Smooth muscle cell (in vitro differentiated cells): ENCODE measurements at regions not wholly inside any gene's neighbourhood (a gene's known extent, or its start where the extent isn't known, plus 50 kb on each side); places are given as distances from the start of the nearest gene placed in this dataset.
"Not testable (repeated sequence)": the region's sequence is repeated elsewhere in the genome, so short reads cannot be mapped to it uniquely, and the experiment has no call there.

Source experiments
- DNase-seq: peaks from one replicate; lab custom pipeline; 2025; ENCODE audit not compliant: unreplicated experiment; lab: John Stamatoyannopoulos, UW
- H2AFZ ChIP-seq: fragments of 200-600 bp; sonication (generic); 2 replicates; pipeline ENCODE4 v1.6.0; 2016; ENCODE audit warnings: antibody characterized with exemption, low read depth, mild to moderate bottlenecking
- H3F3A ChIP-seq: fragments of 200-600 bp; sonication (generic); 2 replicates; pipeline ENCODE4 v1.6.0; 2017; ENCODE audit warnings: antibody characterized with exemption, low read depth
- H3K27ac ChIP-seq: fragments of 200-600 bp; sonication (generic); 2 replicates; pipeline ENCODE4 v1.5.1; 2016; ENCODE audit warnings: low read depth, mild to moderate bottlenecking
- H3K27me3 ChIP-seq: fragments of 200-600 bp; sonication (generic); 2 replicates; pipeline ENCODE4 v1.6.1; 2016; ENCODE audit warnings: low read depth, mild to moderate bottlenecking
- H3K36me3 ChIP-seq: fragments of 200-600 bp; sonication (generic); 2 replicates; pipeline ENCODE4 v1.5.1; 2016; ENCODE audit warnings: low read depth
- H3K4me1 ChIP-seq: fragments of 200-600 bp; sonication (generic); 2 replicates; pipeline ENCODE4 v1.5.1; 2016; ENCODE audit warnings: low read depth
- H3K4me2 ChIP-seq: fragments of 200-600 bp; sonication (generic); 2 replicates; pipeline ENCODE4 v1.6.0; 2016; ENCODE audit warnings: mild to moderate bottlenecking
- H3K4me3 ChIP-seq: fragments of 200-600 bp; sonication (generic); 2 replicates; pipeline ENCODE4 v1.5.1; 2016; ENCODE audit warnings: mild to moderate bottlenecking
- H3K79me2 ChIP-seq: fragments of 200-600 bp; sonication (generic); 2 replicates; pipeline ENCODE4 v1.6.0; 2016; ENCODE audit warnings: low read depth, mild to moderate bottlenecking
- H3K9ac ChIP-seq: fragments of 200-600 bp; sonication (generic); 2 replicates; pipeline ENCODE4 v1.6.0; 2016; ENCODE audit warnings: low read depth
- H3K9me3 ChIP-seq: fragments of 200-600 bp; sonication (generic); replicated peaks from 2 replicates; pipeline ENCODE4 v1.5.1; 2016; ENCODE audit warnings: low read depth
- H4K20me1 ChIP-seq: fragments of 200-600 bp; sonication (generic); 2 replicates; pipeline ENCODE4 v1.6.0; 2016; ENCODE audit warnings: low read depth
- CTCF ChIP-seq: fragments of 200-600 bp; sonication (generic); IDR thresholded peaks from 2 replicates; pipeline ENCODE4 v1.5.1; 2017; ENCODE audit warnings: borderline replicate concordance, mild to moderate bottlenecking, antibody characterized with exemption; ENCODE audit not compliant: insufficient read depth, poor library complexity, severe bottlenecking
- WGBS: methylation state at CpG from one replicate; pipeline ENCODE4 v1.1.7; 2016; ENCODE audit warnings: low lambda C conversion rate; 5-methylcytosine and 5-hydroxymethylcytosine counted together

- Histone ChIP-seq H4K20me1 (no peaks in the 10 kb centered on the region), H3K27ac (peak overlapping the region; percentile 91), H3F3A (peaks cover 12% of the 10 kb centered on the region), H3K27me3 (no peaks in the 10 kb centered on the region), H3K36me3 (no peaks in the 10 kb centered on the region), H3K79me2 (no peaks in the 10 kb centered on the region), H3K4me3 (no peak overlapping the region), H3K9me3 (no peaks in the 10 kb centered on the region), H3K4me1 (peaks cover 10% of the 10 kb centered on the region), H3K4me2 (peak overlapping the region; percentile 72), H2AFZ (peak overlapping the region; percentile 25), H3K9ac (peak overlapping the region; percentile 53)
- DNase-seq: peak; percentile 16
- WGBS: 38% methylated on average over 10 of the region's 10 CpGs
- no peak for TF ChIP-seq CTCF
These were observed 54.5 kb upstream of the GATA2 start for GRCh38 chr3:128547368-128547987.

DNA sequence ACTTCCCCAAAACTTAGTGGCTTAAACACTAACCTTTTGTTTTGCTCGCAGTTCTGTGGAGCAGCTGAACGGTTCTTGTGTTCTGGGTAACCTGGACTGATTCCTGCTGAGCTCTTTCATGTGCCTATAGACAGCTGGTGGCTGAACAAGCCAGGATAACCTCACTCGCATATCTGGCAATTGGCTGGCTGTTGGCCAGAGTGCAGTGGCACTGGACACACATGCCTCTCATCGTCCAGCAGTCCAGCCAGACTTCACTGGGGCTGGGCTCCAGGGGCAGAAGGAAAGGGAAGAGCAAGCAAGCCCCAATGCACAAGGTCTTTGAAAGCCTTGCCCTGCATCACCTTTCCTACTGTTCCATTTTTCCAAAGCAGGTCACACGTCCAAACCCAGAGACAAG lies 53.6 kb upstream of the GATA2 start:
- no peaks in the 10 kb centered on the region for H3K79me2 ChIP-seq
- H3F3A ChIP-seq: peaks cover 12% of the 10 kb centered on the region
- H4K20me1 ChIP-seq: no peaks in the 10 kb centered on the region
- H3K27me3 ChIP-seq: no peaks in the 10 kb centered on the region
- peak overlapping the region; percentile 42 for H2AFZ ChIP-seq
- no peak for DNase-seq
- no peak for TF ChIP-seq CTCF
- no peak overlapping the region for H3K9ac ChIP-seq
- 85% methylated on average over 5 of the region's 5 CpGs for WGBS
- H3K27ac ChIP-seq: peak overlapping the region; percentile 91
- H3K4me1 ChIP-seq: peaks cover 10% of the 10 kb centered on the region
- H3K4me2 ChIP-seq: no peak overlapping the region
- H3K36me3 ChIP-seq: no peaks in the 10 kb centered on the region
- H3K9me3 ChIP-seq: no peaks in the 10 kb centered on the region
- no peak overlapping the region for H3K4me3 ChIP-seq

- Histone ChIP-seq H3K27me3 (no peaks in the 10 kb centered on the region), H3K4me1 (peaks cover 10% of the 10 kb centered on the region), H2AFZ (no peak overlapping the region), H3F3A (peaks cover 12% of the 10 kb centered on the region), H3K4me2 (no peak overlapping the region), H3K4me3 (no peak overlapping the region), H3K27ac (no peak overlapping the region), H3K36me3 (no peaks in the 10 kb centered on the region), H3K79me2 (no peaks in the 10 kb centered on the region), H4K20me1 (no peaks in the 10 kb centered on the region), H3K9me3 (no peaks in the 10 kb centered on the region), H3K9ac (no peak overlapping the region)
- WGBS: 93% methylated on average over 8 of the region's 8 CpGs
- no peak for DNase-seq
- no peak for TF ChIP-seq CTCF
These were observed 52.2 kb upstream of the GATA2 start for GRCh38 chr3:128545120-128545752.

- Histone ChIP-seq H3K9ac (no peak overlapping the region), H3K4me2 (no peak overlapping the region), H3K9me3 (no peaks in the 10 kb centered on the region), H4K20me1 (no peaks in the 10 kb centered on the region), H3K27ac (no peak overlapping the region), H3K4me3 (no peak overlapping the region), H3F3A (peaks cover 12% of the 10 kb centered on the region), H3K79me2 (no peaks in the 10 kb centered on the region), H3K27me3 (no peaks in the 10 kb centered on the region), H2AFZ (no peak overlapping the region), H3K4me1 (peaks cover 5% of the 10 kb centered on the region), H3K36me3 (no peaks in the 10 kb centered on the region)
- TF ChIP-seq CTCF: no peak
- DNase-seq: no peak
These were observed 51.2 kb upstream of the GATA2 start for GRCh38 chr3:128544190-128544589.

DNA sequence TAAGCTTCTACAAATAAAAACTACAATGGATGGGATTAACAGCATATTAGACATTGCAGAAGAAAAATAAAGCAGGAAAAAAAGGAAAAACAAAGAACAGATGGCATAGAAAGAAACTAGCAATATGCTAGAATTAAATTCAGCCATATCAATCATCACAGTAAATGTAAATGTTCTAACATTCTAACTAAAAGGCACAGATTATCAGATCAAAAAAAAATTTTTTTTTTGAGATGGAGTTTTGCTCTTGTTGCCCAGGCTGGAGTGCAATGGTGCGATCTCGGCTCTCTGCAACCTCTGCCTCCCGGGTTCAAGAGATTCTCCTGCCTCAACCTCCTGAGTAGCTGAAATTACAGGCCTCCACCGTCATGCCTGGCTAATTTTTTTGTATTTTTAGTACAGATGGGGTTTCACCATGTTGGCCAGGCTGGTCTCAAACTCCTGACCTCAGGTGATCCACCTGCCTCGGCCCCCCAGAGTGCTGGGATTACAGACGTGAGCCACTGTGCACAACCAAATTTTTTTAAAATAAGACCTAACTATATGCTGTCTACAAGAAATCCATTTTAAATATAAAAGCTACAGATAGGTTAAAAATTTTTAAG lies 50.7 kb upstream of the GATA2 start:
- not testable (repeated sequence) for H3K4me2 ChIP-seq, H3K4me1 ChIP-seq, H3K36me3 ChIP-seq, H3K9ac ChIP-seq, H2AFZ ChIP-seq, DNase-seq, H3K9me3 ChIP-seq, H3K4me3 ChIP-seq, H3K27ac ChIP-seq, H4K20me1 ChIP-seq, H3K79me2 ChIP-seq, H3K27me3 ChIP-seq
- whole genome bisulfite sequencing: 93% methylated on average over 6 of the region's 6 CpGs
- peaks cover 12% of the 10 kb centered on the region for H3F3A ChIP-seq
